SK-N-DZ (cell line): ENCODE measurements at regions not wholly inside any gene's neighbourhood (a gene's known extent, or its start where the extent isn't known, plus 50 kb on each side); places are given as distances from the start of the nearest gene placed in this dataset.
"Not testable (repeated sequence)": the region's sequence is repeated elsewhere in the genome, so short reads cannot be mapped to it uniquely, and the experiment has no call there.

Experiments used
- DNase-seq: peaks from one replicate; pipeline ENCODE4 v3.0.0-alpha.2; 2015; ENCODE audit warnings: low spot score

GRCh38 chr1:98575955-98576354 lies 85.6 kb upstream of the SNX7 start:
- no peak for DNase-seq

GRCh38 chr1:98565951-98566350 lies 95.6 kb upstream of the SNX7 start:
- no peak for DNase-seq

GRCh38 chr1:98559291-98559690 lies 102.2 kb upstream of the SNX7 start:
- DNase-seq = no peak

DNA sequence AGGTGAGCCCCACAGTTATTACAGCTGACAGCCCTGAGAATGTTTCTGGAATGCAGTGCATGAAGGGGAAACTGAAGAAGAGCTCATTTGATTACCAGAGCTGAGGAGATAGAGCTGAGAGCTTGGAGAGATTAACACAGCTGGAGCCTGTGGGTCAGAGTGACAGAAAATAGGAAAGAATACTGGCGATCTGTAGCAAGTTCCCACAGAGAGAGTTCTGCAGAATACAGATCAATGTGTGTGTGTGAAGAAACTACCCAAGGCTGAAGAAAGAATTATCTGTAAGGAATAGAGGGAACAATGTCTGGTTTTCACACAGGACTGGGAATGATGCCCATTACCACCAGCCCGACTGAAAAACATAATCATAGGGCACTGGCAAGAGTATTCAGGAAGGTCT lies 103.6 kb upstream of the SNX7 start:
- no peak for DNase-seq

DNA sequence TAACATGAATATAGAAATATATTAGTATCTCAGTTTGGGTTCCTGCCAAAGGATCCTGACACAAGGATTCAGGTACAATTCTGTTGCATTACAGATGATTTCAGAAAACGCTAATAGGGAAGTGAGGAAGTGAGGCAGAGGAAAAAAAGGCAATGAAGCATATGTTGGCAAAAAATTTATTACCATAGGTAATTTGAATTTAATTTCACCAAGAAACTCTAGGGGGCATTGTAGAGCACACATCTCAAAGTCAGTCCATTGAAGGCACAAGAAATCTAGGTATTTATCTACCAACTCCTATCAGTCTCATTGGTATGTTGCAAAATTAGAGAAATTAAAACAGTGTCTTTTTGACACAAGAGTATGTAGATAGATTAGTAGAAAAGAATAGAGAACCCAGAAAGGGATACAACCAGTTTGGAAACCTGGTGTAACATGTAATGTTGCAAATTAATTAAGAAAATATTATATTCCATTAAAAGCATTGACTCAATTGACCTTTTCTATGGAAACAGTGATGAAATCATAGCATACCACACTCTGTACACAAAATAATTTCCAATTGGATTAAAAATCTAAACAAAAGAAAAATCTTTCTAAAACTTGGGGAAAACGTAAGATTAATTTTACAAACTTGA lies 104.9 kb upstream of the SNX7 start:
- peak; percentile 8 for DNase-seq

DNA sequence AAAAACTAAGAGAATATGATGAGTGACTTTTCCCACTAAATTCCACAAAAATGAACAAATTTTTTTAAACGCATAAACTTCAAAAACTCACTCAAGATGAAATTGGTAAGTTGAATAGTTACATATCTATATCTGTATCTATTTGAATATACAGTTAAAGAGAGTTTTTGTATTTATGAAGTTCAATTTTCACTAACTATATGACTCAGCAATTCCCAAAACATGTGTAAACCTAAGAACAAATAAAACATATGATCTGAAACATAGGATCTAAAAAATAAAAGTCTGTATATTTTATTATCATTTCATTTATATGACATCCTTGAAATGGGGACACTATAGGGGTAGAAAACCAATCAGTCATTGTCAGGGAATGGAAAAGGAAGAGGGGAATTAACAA lies 105.7 kb upstream of the SNX7 start:
- DNase-seq = no peak

- not testable (repeated sequence) for DNase-seq
These were observed 108.9 kb upstream of the SNX7 start for GRCh38 chr1:98552576-98553074.

DNA sequence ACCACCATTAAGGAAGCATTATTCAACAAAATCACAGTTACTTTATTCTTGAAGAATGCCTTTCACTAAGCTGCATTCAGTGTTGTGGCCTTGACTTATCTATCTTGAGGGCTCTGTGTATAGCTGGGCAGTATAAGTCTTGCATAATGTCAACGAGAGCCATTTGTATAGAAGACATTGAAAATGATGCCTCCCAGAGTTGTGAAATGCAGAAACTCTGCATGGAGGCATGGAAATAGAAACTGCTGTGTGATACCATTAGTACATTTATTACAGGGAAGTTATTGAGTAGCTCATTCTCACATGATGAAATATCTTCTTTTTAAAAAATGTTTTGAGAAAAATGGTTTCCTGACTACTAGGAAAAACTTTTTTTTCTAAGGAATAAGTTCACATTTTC lies 111.4 kb upstream of the SNX7 start:
- no peak for DNase-seq

DNA sequence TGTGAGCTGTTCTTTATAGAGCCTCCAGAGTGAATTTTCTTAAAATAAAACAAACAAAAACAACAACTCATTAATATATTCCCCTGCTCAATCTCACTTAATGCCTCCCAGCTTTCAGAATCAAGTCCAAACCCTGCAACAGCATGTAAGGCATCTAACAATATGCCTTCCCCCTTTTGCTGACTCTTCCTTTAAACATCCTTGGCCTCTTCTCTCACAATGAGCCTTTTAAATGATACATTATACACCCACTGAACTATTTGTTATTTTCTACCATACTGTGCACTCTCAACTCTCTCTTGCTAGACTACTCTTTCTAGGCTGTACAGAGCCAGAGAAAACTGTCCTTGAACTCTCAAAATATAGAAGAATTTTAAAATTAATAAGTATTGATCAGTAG lies 115.2 kb upstream of the SNX7 start:
- DNase-seq = no peak

- DNase-seq = no peak
These were observed 123.4 kb upstream of the SNX7 start for GRCh38 chr1:98538106-98538505.

GRCh38 chr1:98523256-98523655 lies 138.3 kb upstream of the SNX7 start:
- no peak for DNase-seq

- DNase-seq = no peak
These were observed 145.2 kb upstream of the SNX7 start for GRCh38 chr1:98516306-98516705.

DNA sequence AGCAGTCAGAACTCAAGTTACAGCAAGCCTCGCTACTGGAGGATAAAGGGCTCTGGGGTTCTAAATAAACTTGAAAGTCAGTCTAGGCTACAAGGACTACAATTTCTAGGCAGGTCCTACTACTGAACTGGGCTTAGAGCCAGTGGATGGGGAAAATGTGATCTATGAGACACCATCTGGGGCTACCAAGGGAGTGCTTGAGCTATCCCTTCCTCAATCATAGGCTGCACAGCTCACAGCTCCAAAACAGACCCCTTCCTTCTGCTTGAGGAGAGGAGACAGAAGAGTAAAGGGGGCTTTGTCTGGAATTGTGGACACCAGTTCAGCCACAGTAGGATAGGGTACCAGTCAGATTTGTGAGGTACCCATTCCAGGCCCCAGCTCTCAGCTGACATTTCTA lies 145.8 kb upstream of the SNX7 start:
- no peak for DNase-seq

DNA sequence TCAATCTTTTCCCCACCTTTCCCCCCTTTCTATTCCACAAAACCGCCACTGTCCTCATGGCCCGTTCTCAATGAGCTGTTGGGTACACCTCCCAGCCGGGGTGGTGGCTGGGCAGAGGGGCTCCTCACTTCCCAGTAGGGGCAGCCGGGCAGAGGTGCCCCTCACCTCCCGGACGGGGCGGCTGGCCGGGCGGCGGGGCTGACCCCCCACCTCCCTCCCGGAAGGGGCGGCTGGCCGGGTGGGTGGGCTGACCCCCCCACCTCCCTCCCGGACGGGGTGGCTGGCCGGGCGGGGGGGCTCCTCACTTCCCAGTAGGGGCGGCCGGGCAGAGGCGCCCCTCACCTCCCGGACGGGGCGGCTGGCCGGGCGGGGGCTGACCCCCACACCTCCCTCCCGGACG lies 149.3 kb upstream of the SNX7 start:
- not testable (repeated sequence) for DNase-seq

DNA sequence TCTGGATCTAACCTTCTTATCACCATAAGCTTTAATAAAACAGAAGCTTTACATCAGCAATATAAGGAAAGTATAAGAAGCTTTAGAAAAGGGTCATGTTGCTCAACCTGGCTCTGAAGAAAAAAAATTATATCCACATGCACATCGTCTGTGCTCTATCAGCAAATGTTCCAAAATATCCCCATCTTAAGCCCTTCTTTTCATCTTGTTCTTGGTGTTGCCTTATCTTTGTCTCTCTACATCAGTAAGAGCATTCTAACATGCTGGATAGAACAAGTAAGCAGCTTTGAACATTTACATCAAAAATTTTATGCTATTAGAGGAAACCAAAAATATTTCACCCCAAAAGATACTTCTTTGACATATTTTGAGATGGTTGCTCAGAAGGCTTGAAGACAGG lies 157.8 kb upstream of the SNX7 start:
- no peak for DNase-seq

- DNase-seq = no peak
These were observed 158.6 kb upstream of the SNX7 start for GRCh38 chr1:98502937-98503336.

GRCh38 chr1:98500324-98500723 lies 161.2 kb upstream of the SNX7 start:
- no peak for DNase-seq

GRCh38 chr1:98498651-98499050 lies 162.9 kb upstream of the SNX7 start:
- no peak for DNase-seq

DNA sequence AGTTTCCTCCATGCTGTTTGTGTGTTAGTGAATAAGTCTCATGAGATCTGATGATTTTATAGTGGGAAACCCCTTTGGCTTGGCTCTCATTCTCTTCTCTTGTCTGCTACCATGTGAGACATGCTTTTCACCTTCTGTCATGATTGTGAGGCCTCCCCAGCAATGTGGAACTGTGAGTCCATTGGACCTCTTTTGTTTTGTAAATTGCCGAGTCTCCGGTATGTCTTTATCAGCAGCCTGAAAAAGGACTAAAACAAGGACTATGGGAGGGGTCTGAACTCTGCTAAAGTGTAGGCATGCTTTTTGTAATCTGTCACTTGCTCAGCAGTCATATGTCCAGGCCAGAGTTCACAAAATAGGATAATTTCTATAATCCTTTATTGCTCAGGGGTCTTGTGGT lies 164.0 kb upstream of the SNX7 start:
- DNase-seq = no peak

DNA sequence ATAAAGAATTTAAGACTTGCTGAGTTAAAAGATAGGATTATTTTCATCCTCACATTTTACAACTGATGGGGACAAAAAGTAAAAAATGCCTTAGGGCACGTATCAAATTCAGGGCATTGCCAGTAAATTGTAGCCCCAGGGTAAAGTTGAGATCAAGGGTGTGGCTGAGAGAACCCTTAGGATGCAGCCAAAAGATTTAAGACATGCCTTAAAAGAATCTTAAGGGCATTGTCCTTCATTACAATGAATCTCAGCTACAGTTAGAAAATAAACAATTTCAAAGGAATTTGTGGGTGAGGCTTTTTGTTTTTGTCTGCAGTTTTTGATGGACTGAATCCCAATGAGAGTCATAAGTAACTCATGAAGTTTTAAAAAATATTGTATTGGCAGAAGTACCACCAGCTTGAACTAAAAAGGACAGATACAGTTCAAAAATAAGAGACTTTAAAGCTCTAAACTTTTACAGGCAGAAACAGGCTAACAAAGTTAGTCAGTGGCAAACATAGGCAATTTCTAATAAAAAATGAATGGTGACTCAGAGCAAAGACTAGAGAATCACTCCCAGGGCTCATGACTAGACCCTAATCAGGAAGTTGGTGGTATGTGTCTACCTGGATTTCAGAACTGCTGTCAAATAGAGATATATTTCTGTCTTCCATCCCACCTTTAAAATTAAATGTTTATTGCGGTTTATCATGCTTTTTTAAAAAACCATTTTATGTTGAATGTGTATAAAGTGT lies 165.1 kb upstream of the SNX7 start:
- DNase-seq = no peak

- DNase-seq = no peak
These were observed 168.1 kb upstream of the SNX7 start for GRCh38 chr1:98493469-98493868.

DNA sequence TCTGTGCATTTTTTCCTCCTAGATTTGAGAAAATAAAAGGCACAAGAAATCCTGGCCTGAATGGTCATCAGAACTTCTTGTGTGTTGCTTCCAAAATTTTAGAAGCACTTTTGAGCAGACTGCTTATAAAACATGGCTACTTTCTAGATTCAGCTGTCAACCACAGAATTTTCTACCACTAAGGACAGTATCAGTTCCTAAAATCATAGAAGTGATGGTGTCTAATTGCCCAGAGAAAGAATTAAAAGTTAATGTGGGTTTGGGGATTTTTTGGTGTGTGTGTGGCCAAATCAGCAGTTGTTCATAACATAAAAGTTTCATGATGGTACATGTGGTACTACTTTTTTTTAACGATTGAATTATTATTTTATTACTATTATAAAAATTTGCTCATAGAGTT lies 171.4 kb upstream of the SNX7 start:
- no peak for DNase-seq

DNA sequence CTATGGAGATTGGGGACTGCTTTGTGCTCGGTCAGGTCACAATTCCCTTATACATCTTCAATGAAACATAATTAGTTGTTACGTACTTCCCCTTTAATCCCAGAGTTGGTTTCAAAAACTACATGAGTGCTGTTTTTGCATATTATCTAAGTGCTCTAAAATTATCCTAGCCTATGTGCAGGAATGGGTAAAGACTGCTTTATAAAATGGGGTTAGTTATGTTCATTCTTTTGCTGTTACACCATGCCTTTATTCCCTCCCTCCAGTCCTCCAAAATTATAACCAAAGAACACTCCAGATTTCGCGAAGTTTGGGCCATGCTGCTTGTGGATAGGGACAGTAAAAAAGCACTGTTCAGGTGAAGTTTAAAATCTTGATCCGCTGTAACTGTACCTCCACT lies 173.9 kb upstream of the SNX7 start:
- no peak for DNase-seq
